Choroid plexus epithelial cell (primary cell): ENCODE measurements at regions not wholly inside any gene's neighbourhood (a gene's known extent, or its start where the extent isn't known, plus 50 kb on each side); places are given as distances from the start of the nearest gene placed in this dataset.

Experiments used
- DNase-seq: peaks from one replicate; pipeline ENCODE4 v3.0.0-alpha.2; 2010; ENCODE audit warnings: low read depth
- H3K4me3 ChIP-seq: 2 replicates; pipeline ENCODE4 v1.5.1; 2011; ENCODE audit warnings: low read depth, mild to moderate bottlenecking, control low read depth, low read length, moderate library complexity
- CTCF ChIP-seq: conservative IDR thresholded peaks from 2 replicates; pipeline ENCODE4 v1.5.1; 2011; ENCODE audit warnings: low read depth, mild to moderate bottlenecking, control low read depth, inconsistent platforms, low read length, moderate library complexity

- no peak for TF ChIP-seq CTCF
- no peak for DNase-seq
Measured at GRCh38 chr16:22967521-22968095, 153.6 kb downstream of the HS3ST2 start.

More at GRCh38 chr16:22967521-22968095, 153.6 kb downstream of the HS3ST2 start:
- H3K4me3 ChIP-seq: no peak overlapping the region
